Keratinocyte (primary cell): ENCODE measurements at regions not wholly inside any gene's neighbourhood (a gene's known extent, or its start where the extent isn't known, plus 50 kb on each side); places are given as distances from the start of the nearest gene placed in this dataset.

Source experiments
- DNase-seq: peaks from one replicate; pipeline ENCODE4 v3.0.0-alpha.2; 2011; ENCODE audit warnings: low read depth, missing footprints, low spot score
- FAIRE-seq: peaks from 2 replicates; lab custom pipeline; 2011; peaks lifted over from hg19 to GRCh38; lab: Jason Lieb, UNC
- H2AFZ ChIP-seq: 2 replicates; pipeline ENCODE4 v1.6.0; 2012; ENCODE audit warnings: low read length, control low read depth, inconsistent platforms; ENCODE audit not compliant: control insufficient read depth
- H3K27ac ChIP-seq: 2 replicates; pipeline ENCODE4 v1.5.1; 2011; ENCODE audit warnings: low read length; ENCODE audit not compliant: control insufficient read depth, insufficient read depth
- H3K27me3 ChIP-seq: 3 replicates; pipeline ENCODE4 v1.6.0; 2011; ENCODE audit warnings: low read length; ENCODE audit not compliant: control insufficient read depth, insufficient read depth; ENCODE audit errors: extremely low read depth
- H3K36me3 ChIP-seq, 2 experiments: 2 replicates in 1 of 2; 3 replicates in 1 of 2; pipeline ENCODE4 v1.5.1; 2011; ENCODE audit warnings: low read length in 2 of 2, mild to moderate bottlenecking in 1 of 2; ENCODE audit not compliant: control insufficient read depth in 2 of 2, insufficient read depth in 2 of 2; ENCODE audit errors: extremely low read depth in 1 of 2
- H3K4me1 ChIP-seq: 3 replicates; pipeline ENCODE4 v1.5.1; 2011; ENCODE audit warnings: low read length; ENCODE audit not compliant: control insufficient read depth, insufficient read depth; ENCODE audit errors: extremely low read depth
- H3K4me2 ChIP-seq: 3 replicates; pipeline ENCODE4 v1.6.0; 2011; ENCODE audit warnings: low read depth, low read length; ENCODE audit not compliant: control insufficient read depth, insufficient read depth; ENCODE audit errors: extremely low read depth
- H3K4me3 ChIP-seq, 3 experiments: fragments of 200-600 bp in 1 of 3; sonication (generic) in 1 of 3; 2 replicates in 2 of 3; 3 replicates in 1 of 3; pipeline ENCODE4 v1.5.1; 2011 to 2016; ENCODE audit warnings: low read length in 3 of 3, mild to moderate bottlenecking in 3 of 3, control low read depth in 2 of 3, inconsistent platforms in 1 of 3, low read depth in 1 of 3, mixed read lengths in 1 of 3, mixed run types in 1 of 3, moderate library complexity in 1 of 3; ENCODE audit not compliant: control insufficient read depth in 2 of 3, insufficient read depth in 2 of 3; ENCODE audit errors: extremely low read depth in 1 of 3
- H3K79me2 ChIP-seq: 2 replicates; pipeline ENCODE4 v1.6.0; 2012; ENCODE audit warnings: low read length; ENCODE audit not compliant: control insufficient read depth, insufficient read depth
- H3K9ac ChIP-seq: 3 replicates; pipeline ENCODE4 v1.6.0; 2011; ENCODE audit warnings: low read length; ENCODE audit not compliant: control insufficient read depth, insufficient read depth; ENCODE audit errors: extremely low read depth
- H3K9me1 ChIP-seq: 3 replicates; pipeline ENCODE4 v1.6.0; 2011; ENCODE audit warnings: low read length; ENCODE audit not compliant: control insufficient read depth, insufficient read depth; ENCODE audit errors: extremely low read depth
- H3K9me3 ChIP-seq: 2 replicates; pipeline ENCODE4 v1.5.1; 2012; ENCODE audit warnings: low read depth, low read length; ENCODE audit not compliant: control insufficient read depth
- H4K20me1 ChIP-seq: 3 replicates; pipeline ENCODE4 v1.6.0; 2011; ENCODE audit warnings: low read length; ENCODE audit not compliant: control insufficient read depth, insufficient read depth; ENCODE audit errors: extremely low read depth
- CTCF ChIP-seq, 3 experiments: IDR thresholded peaks in 1 of 3; conservative IDR thresholded peaks in 1 of 3; optimal IDR thresholded peaks in 1 of 3; 2 replicates in 2 of 3; 3 replicates in 1 of 3; pipeline versions ENCODE3 to v1.5.1; 2011; ENCODE audit warnings: low read length in 3 of 3, mild to moderate bottlenecking in 3 of 3, moderate library complexity in 2 of 3, control low read depth in 1 of 3, inconsistent platforms in 1 of 3; ENCODE audit not compliant: insufficient read depth in 2 of 3; ENCODE audit errors: extremely low read depth in 1 of 3
- EZH2 ChIP-seq: IDR thresholded peaks from one replicate; pipeline ENCODE4 v1.6.1; 2012; ENCODE audit warnings: inconsistent platforms, mild to moderate bottlenecking, low read length, moderate library complexity
- dilution Hi-C: fragments of 300-500 bp; cut with MboI; formaldehyde crosslinking; loops from one replicate; pipeline ENCODE4 v1.7.0; 2020; ENCODE audit warnings: low sequenced_read_pairs; ENCODE audit not compliant: extremely low pct_ligation_motif_present

- Histone ChIP-seq H3K9me3 (no peaks in the 10 kb centered on the region), H3K36me3 (no peaks in the 10 kb centered on the region), H3K9me1 (no peaks in the 10 kb centered on the region), H3K4me3 (no peak overlapping the region), H3K9ac (no peak overlapping the region), H3K27me3 (peaks cover 3% of the 10 kb centered on the region), H3K79me2 (no peaks in the 10 kb centered on the region), H3K27ac (no peak overlapping the region), H3K4me1 (peaks cover 8% of the 10 kb centered on the region), H3K4me2 (no peak overlapping the region), H2AFZ (no peak overlapping the region), H4K20me1 (no peaks in the 10 kb centered on the region)
- no peak for DNase-seq
- TF ChIP-seq CTCF (optimal IDR thresholded peaks at IDR 0.05 in 1 of 3, IDR thresholded peaks at IDR 0.05 in 1 of 3, conservative IDR thresholded peaks at IDR 0.05 in 1 of 3; ENCODE audit: extremely low read depth in 1 of 3, insufficient read depth in 2 of 3, low read length in 3 of 3), result no peak
- dilution Hi-C loops, result no loop called here
- no peak for FAIRE-seq
Measured at GRCh38 chr12:66051361-66051760, 79.2 kb downstream of the LLPH start.

- no peak overlapping the region for H3K27ac ChIP-seq
- no peaks in the 10 kb centered on the region for H3K9me3 ChIP-seq
- H3K9me1 ChIP-seq, result no peaks in the 10 kb centered on the region
- H3K4me2 ChIP-seq, result no peak overlapping the region
- H4K20me1 ChIP-seq, result no peaks in the 10 kb centered on the region
- no peak overlapping the region for H2AFZ ChIP-seq
- no peak for DNase-seq
- dilution Hi-C loops, result no loop called here
- no peak for TF ChIP-seq CTCF (optimal IDR thresholded peaks at IDR 0.05 in 1 of 3, IDR thresholded peaks at IDR 0.05 in 1 of 3, conservative IDR thresholded peaks at IDR 0.05 in 1 of 3; ENCODE audit: extremely low read depth in 1 of 3, insufficient read depth in 2 of 3, low read length in 3 of 3)
- no peak for TF ChIP-seq EZH2
- H3K27me3 ChIP-seq, result no peaks in the 10 kb centered on the region
- no peak overlapping the region for H3K4me3 ChIP-seq
- peaks cover 8% of the 10 kb centered on the region for H3K4me1 ChIP-seq
- H3K79me2 ChIP-seq, result no peaks in the 10 kb centered on the region
- no peak for FAIRE-seq
- H3K9ac ChIP-seq, result no peak overlapping the region
- H3K36me3 ChIP-seq, result no peaks in the 10 kb centered on the region
Measured at GRCh38 chr12:66050610-66051009, 79.9 kb downstream of the LLPH start.
